Activated naive CD8-positive, alpha-beta T cell treated with anti-CD3 and anti-CD28 coated beads for 36 hours (primary cell): ENCODE measurements at regions not wholly inside any gene's neighbourhood (a gene's known extent, or its start where the extent isn't known, plus 50 kb on each side); places are given as distances from the start of the nearest gene placed in this dataset.
"Not testable (repeated sequence)": the region's sequence is repeated elsewhere in the genome, so short reads cannot be mapped to it uniquely, and the experiment has no call there.

Source experiments
- DNase-seq: peaks from one replicate; pipeline ENCODE4 v3.0.0; 2021
- H3K27ac Mint-ChIP-seq: one replicate; pipeline ENCODE4 v1.8.0; 2022; ENCODE audit warnings: mild to moderate bottlenecking, moderate library complexity, mixed read lengths
- H3K27me3 Mint-ChIP-seq: one replicate; pipeline ENCODE4 v1.8.0; 2022; ENCODE audit warnings: mild to moderate bottlenecking, mixed read lengths
- H3K36me3 Mint-ChIP-seq: one replicate; pipeline ENCODE4 v1.8.0; 2021; ENCODE audit warnings: mild to moderate bottlenecking, mixed read lengths
- H3K4me1 Mint-ChIP-seq: one replicate; pipeline ENCODE4 v1.8.0; 2021; ENCODE audit warnings: mixed read lengths
- H3K4me3 Mint-ChIP-seq: one replicate; pipeline ENCODE4 v1.8.0; 2022; ENCODE audit warnings: mild to moderate bottlenecking, moderate library complexity, mixed read lengths
- H3K9me3 Mint-ChIP-seq: one replicate; pipeline ENCODE4 v1.8.0; 2022; ENCODE audit warnings: mixed read lengths

- H3K4me1 Mint-ChIP-seq: no peaks in the 10 kb centered on the region
- H3K9me3 Mint-ChIP-seq: peaks cover 3% of the 10 kb centered on the region
- no peaks in the 10 kb centered on the region for H3K36me3 Mint-ChIP-seq
- H3K27me3 Mint-ChIP-seq: no peaks in the 10 kb centered on the region
- no peak overlapping the region for H3K4me3 Mint-ChIP-seq
- no peak for DNase-seq
- H3K27ac Mint-ChIP-seq: no peak overlapping the region
Measured at GRCh38 chr11:22078063-22078462, 114.8 kb upstream of the ANO5 start.

- H3K9me3 Mint-ChIP-seq: peaks cover 3% of the 10 kb centered on the region
- H3K4me1 Mint-ChIP-seq: no peaks in the 10 kb centered on the region
- H3K27me3 Mint-ChIP-seq: no peaks in the 10 kb centered on the region
- no peak overlapping the region for H3K4me3 Mint-ChIP-seq
- H3K36me3 Mint-ChIP-seq: no peaks in the 10 kb centered on the region
- no peak for DNase-seq
- no peak overlapping the region for H3K27ac Mint-ChIP-seq
Measured at GRCh38 chr11:22079133-22079872, 113.6 kb upstream of the ANO5 start.

- Mint-ChIP-seq H3K4me3 (no peak overlapping the region), H3K4me1 (no peaks in the 10 kb centered on the region), H3K36me3 (no peaks in the 10 kb centered on the region), H3K9me3 (peaks cover 2% of the 10 kb centered on the region), H3K27ac (no peak overlapping the region), H3K27me3 (no peaks in the 10 kb centered on the region)
- DNase-seq: no peak
Measured at GRCh38 chr11:22082178-22082577, 110.7 kb upstream of the ANO5 start.

GRCh38 chr11:22082788-22083187, 110.1 kb upstream of the ANO5 start:
- Mint-ChIP-seq H3K9me3 (peaks cover 2% of the 10 kb centered on the region), H3K27me3 (no peaks in the 10 kb centered on the region), H3K36me3 (no peaks in the 10 kb centered on the region), H3K4me3 (no peak overlapping the region), H3K27ac (no peak overlapping the region), H3K4me1 (no peaks in the 10 kb centered on the region)
- DNase-seq: no peak

DNA sequence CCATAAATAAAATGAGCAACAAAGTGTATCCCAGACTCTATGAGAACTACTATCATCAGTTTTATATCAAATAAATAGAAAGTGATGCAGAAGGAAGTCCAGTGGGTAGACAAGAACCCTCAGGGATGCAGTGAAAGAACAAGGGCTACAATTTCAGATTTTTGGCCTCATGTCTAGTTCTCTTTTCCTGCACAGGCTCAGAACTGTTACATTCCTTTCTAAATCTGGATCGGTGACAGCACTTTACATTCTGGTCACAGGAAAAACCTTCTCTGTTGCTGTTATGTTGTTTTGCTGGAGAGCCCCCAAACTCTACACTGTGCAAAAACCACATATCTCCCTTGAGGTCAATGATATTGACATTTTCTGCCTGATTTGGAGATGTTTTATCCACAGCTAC, 108.8 kb upstream of the ANO5 start:
- Mint-ChIP-seq H3K4me1 (no peaks in the 10 kb centered on the region), H3K27me3 (no peaks in the 10 kb centered on the region), H3K4me3 (no peak overlapping the region), H3K27ac (no peak overlapping the region), H3K9me3 (peaks cover 3% of the 10 kb centered on the region), H3K36me3 (no peaks in the 10 kb centered on the region)
- no peak for DNase-seq

- no peak for DNase-seq
- H3K36me3 Mint-ChIP-seq: no peaks in the 10 kb centered on the region
- no peaks in the 10 kb centered on the region for H3K27me3 Mint-ChIP-seq
- H3K27ac Mint-ChIP-seq: no peak overlapping the region
- no peaks in the 10 kb centered on the region for H3K4me1 Mint-ChIP-seq
- H3K9me3 Mint-ChIP-seq: peaks cover 3% of the 10 kb centered on the region
- H3K4me3 Mint-ChIP-seq: no peak overlapping the region
Measured at GRCh38 chr11:22084564-22084963, 108.3 kb upstream of the ANO5 start.

GRCh38 chr11:22089609-22090008, 103.3 kb upstream of the ANO5 start:
- Mint-ChIP-seq H3K27ac (no peak overlapping the region), H3K27me3 (no peaks in the 10 kb centered on the region), H3K36me3 (no peaks in the 10 kb centered on the region), H3K4me3 (no peak overlapping the region), H3K9me3 (peaks cover 3% of the 10 kb centered on the region), H3K4me1 (no peaks in the 10 kb centered on the region)
- DNase-seq: no peak

GRCh38 chr11:22106566-22106965, 86.3 kb upstream of the ANO5 start:
- Mint-ChIP-seq H3K9me3 (no peaks in the 10 kb centered on the region), H3K36me3 (no peaks in the 10 kb centered on the region), H3K4me3 (no peak overlapping the region), H3K27me3 (no peaks in the 10 kb centered on the region), H3K27ac (no peak overlapping the region), H3K4me1 (no peaks in the 10 kb centered on the region)
- no peak for DNase-seq

- H3K9me3 Mint-ChIP-seq: peaks cover 2% of the 10 kb centered on the region
- no peak for DNase-seq
- H3K36me3 Mint-ChIP-seq: no peaks in the 10 kb centered on the region
- no peaks in the 10 kb centered on the region for H3K27me3 Mint-ChIP-seq
- H3K4me3 Mint-ChIP-seq: no peak overlapping the region
- no peaks in the 10 kb centered on the region for H3K4me1 Mint-ChIP-seq
- no peak overlapping the region for H3K27ac Mint-ChIP-seq
Measured at GRCh38 chr11:22115470-22116029, 77.3 kb upstream of the ANO5 start.

GRCh38 chr11:22127981-22128380, 64.9 kb upstream of the ANO5 start:
- not testable (repeated sequence) for DNase-seq, H3K4me3 Mint-ChIP-seq, H3K36me3 Mint-ChIP-seq, H3K27ac Mint-ChIP-seq, H3K27me3 Mint-ChIP-seq, H3K4me1 Mint-ChIP-seq
- H3K9me3 Mint-ChIP-seq: peaks cover 12% of the 10 kb centered on the region

GRCh38 chr11:22130462-22131053, 62.3 kb upstream of the ANO5 start:
- no peaks in the 10 kb centered on the region for H3K4me1 Mint-ChIP-seq
- no peak for DNase-seq
- H3K36me3 Mint-ChIP-seq: no peaks in the 10 kb centered on the region
- H3K9me3 Mint-ChIP-seq: peaks cover 14% of the 10 kb centered on the region
- H3K27me3 Mint-ChIP-seq: no peaks in the 10 kb centered on the region
- no peak overlapping the region for H3K27ac Mint-ChIP-seq
- no peak overlapping the region for H3K4me3 Mint-ChIP-seq

DNA sequence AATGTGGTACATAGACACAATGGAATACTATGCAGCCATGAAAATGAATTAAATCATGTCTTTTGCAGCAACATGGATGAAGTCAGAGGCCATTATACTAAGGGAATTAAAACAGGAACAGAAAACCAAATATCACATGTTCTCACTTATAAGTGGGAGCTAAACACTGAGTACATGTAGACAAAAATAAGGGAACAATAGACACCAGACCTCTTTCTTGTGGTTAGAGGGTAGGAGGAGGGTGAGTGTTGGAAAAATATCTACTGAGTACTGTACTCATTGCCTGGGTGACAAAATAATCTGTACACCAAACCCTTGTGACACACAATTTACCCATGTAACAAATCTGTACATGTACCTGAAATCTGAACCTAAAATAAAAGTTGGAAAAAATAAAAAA, 59.1 kb upstream of the ANO5 start:
- DNase-seq: no peak
- Mint-ChIP-seq H3K27me3 (no peaks in the 10 kb centered on the region), H3K9me3 (peaks cover 6% of the 10 kb centered on the region), H3K36me3 (no peaks in the 10 kb centered on the region), H3K4me3 (no peak overlapping the region), H3K4me1 (no peaks in the 10 kb centered on the region), H3K27ac (no peak overlapping the region)

GRCh38 chr11:22138264-22138663, 54.6 kb upstream of the ANO5 start:
- Mint-ChIP-seq H3K9me3 (peaks cover 3% of the 10 kb centered on the region), H3K27me3 (no peaks in the 10 kb centered on the region), H3K4me1 (no peaks in the 10 kb centered on the region), H3K4me3 (no peak overlapping the region), H3K27ac (no peak overlapping the region), H3K36me3 (no peaks in the 10 kb centered on the region)
- no peak for DNase-seq
